ENCODE measurements at regions not wholly inside any gene's neighbourhood (a gene's known extent, or its start where the extent isn't known, plus 50 kb on each side); places are given as distances from the start of the nearest gene placed in this dataset.

GRCh38 chr4:75371915-75372314 lies 142.3 kb downstream of the RCHY1 start:
- Mint-ChIP-seq H3K27ac (no peak overlapping the region), H3K36me3 (ENCODE audit: low read depth) (no peaks in the 10 kb centered on the region), H3K27me3 (peaks cover 19% of the 10 kb centered on the region), H3K9me3 (peaks cover 2% of the 10 kb centered on the region), H3K4me3 (no peak overlapping the region), H3K4me1 (ENCODE audit: low read depth) (no peaks in the 10 kb centered on the region)
- Histone ChIP-seq H3K36me3 (ENCODE audit: insufficient read depth, low read length) (no peaks in the 10 kb centered on the region), H3K27ac (ENCODE audit: low read depth in 1 of 2, low read length in 2 of 2) (no peak overlapping the region), H3K9me3 (ENCODE audit: control insufficient read depth in 1 of 2, insufficient read depth in 1 of 2, low read length in 2 of 2) (no peaks in the 10 kb centered on the region), H3K4me1 (ENCODE audit: insufficient read depth, low read length) (no peaks in the 10 kb centered on the region), H3K4me3 (ENCODE audit: low read length) (no peak overlapping the region), H3K27me3 (ENCODE audit: control insufficient read depth in 1 of 2, insufficient read depth in 2 of 2, low read length in 2 of 2) (no peaks in the 10 kb centered on the region)
- no peak for DNase-seq
- no peak for TF ChIP-seq CTCF (IDR thresholded peaks at IDR 0.05)
- intact Hi-C loops (cut with DNase I, micrococcal nuclease) = no loop called here
- ChIA-PET POLR2A (no interaction called here), CTCF (no interaction called here)
- ATAC-seq (ENCODE audit: poor library complexity) = no peak

DNA sequence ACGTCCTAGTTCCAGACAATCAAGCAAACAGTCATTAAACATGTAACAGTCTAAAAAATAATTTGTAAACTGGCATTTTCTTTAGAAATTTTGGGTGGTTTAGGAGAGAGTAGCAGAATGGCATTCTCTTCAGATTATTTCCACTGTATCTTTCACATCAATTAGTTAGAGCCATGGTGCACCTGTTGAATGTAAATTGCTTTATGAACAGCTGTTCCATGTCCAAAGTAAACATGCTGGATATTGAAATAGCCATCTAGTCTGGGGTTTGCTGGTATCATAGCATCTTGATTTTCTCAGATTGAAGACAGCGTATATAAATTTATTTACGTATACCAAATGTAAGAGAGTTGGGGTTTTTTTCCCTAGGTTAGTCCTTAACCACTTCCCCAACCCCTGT lies 143.6 kb downstream of the RCHY1 start:
- H3K27me3 Mint-ChIP-seq = peaks cover 12% of the 10 kb centered on the region
- intact Hi-C loops (cut with DNase I, micrococcal nuclease) = no loop called here
- H3K4me3 Mint-ChIP-seq = no peak overlapping the region
- H3K27ac Mint-ChIP-seq = no peak overlapping the region
- ATAC-seq (ENCODE audit: poor library complexity) (no peak), DNase-seq (no peak)
- Histone ChIP-seq H3K4me3 (ENCODE audit: low read length) (no peak overlapping the region), H3K9me3 (ENCODE audit: control insufficient read depth in 1 of 2, insufficient read depth in 1 of 2, low read length in 2 of 2) (no peaks in the 10 kb centered on the region), H3K27ac (ENCODE audit: low read depth in 1 of 2, low read length in 2 of 2) (no peak overlapping the region), H3K27me3 (ENCODE audit: control insufficient read depth in 1 of 2, insufficient read depth in 2 of 2, low read length in 2 of 2) (no peaks in the 10 kb centered on the region), H3K4me1 (ENCODE audit: insufficient read depth, low read length) (no peaks in the 10 kb centered on the region), H3K36me3 (ENCODE audit: insufficient read depth, low read length) (no peaks in the 10 kb centered on the region)
- H3K36me3 Mint-ChIP-seq (ENCODE audit: low read depth) = no peaks in the 10 kb centered on the region
- no peaks in the 10 kb centered on the region for H3K4me1 Mint-ChIP-seq (ENCODE audit: low read depth)
- no peaks in the 10 kb centered on the region for H3K9me3 Mint-ChIP-seq
- ChIA-PET POLR2A (no interaction called here), CTCF (no interaction called here)
- TF ChIP-seq CTCF (IDR thresholded peaks at IDR 0.05) = no peak

DNA sequence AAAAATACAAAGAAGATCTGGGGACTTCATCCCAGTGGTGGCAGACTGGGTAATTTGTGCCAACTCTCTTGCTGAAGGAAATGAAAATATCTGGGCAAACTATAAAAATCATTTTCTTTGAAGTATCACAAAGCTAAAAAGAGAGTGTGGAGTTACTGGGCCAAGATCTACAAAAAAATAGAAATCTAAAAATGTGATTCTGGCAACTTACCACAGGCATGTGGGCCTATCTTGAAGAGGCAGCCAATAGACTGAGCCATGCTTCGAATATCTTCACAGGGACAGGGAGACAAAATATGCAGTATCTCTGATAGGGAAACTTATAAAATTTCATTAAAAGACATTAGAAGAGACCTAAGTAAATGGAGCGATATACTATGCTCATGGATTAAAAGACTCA lies 168.8 kb downstream of the RCHY1 start:
- H3K4me1 Mint-ChIP-seq (ENCODE audit: low read depth) = no peaks in the 10 kb centered on the region
- no peak for TF ChIP-seq CTCF (IDR thresholded peaks at IDR 0.05)
- CTCF ChIA-PET = no interaction called here
- Histone ChIP-seq H3K4me3 (ENCODE audit: low read length) (no peak overlapping the region), H3K27me3 (ENCODE audit: control insufficient read depth in 1 of 2, insufficient read depth in 2 of 2, low read length in 2 of 2) (no peaks in the 10 kb centered on the region), H3K36me3 (ENCODE audit: insufficient read depth, low read length) (no peaks in the 10 kb centered on the region), H3K4me1 (ENCODE audit: insufficient read depth, low read length) (no peaks in the 10 kb centered on the region), H3K27ac (ENCODE audit: low read depth in 1 of 2, low read length in 2 of 2) (no peak overlapping the region), H3K9me3 (ENCODE audit: control insufficient read depth in 1 of 2, insufficient read depth in 1 of 2, low read length in 2 of 2) (no peaks in the 10 kb centered on the region)
- POLR2A ChIA-PET = no interaction called here
- H3K36me3 Mint-ChIP-seq (ENCODE audit: low read depth) = no peaks in the 10 kb centered on the region
- no peak for ATAC-seq (ENCODE audit: poor library complexity)
- H3K27ac Mint-ChIP-seq = no peak overlapping the region
- H3K27me3 Mint-ChIP-seq = no peaks in the 10 kb centered on the region
- no peak overlapping the region for H3K4me3 Mint-ChIP-seq
- intact Hi-C loops (cut with DNase I, micrococcal nuclease) = no loop called here
- no peak for DNase-seq
- H3K9me3 Mint-ChIP-seq = peaks cover 4% of the 10 kb centered on the region
